ENCODE measurements at regions not wholly inside any gene's neighbourhood (a gene's known extent, or its start where the extent isn't known, plus 50 kb on each side); places are given as distances from the start of the nearest gene placed in this dataset.

- H3K4me1 ChIP-seq (ENCODE audit: control insufficient read depth, insufficient read depth, low read length): no peaks in the 10 kb centered on the region
- H3K4me3 ChIP-seq (ENCODE audit: insufficient read depth, low read depth, low read length): no peak overlapping the region
- no peaks in the 10 kb centered on the region for H3K36me3 ChIP-seq (ENCODE audit: control insufficient read depth, insufficient read depth, low read length)
- no peaks in the 10 kb centered on the region for H3K27me3 ChIP-seq (ENCODE audit: control insufficient read depth, insufficient read depth, low read length, poor library complexity, severe bottlenecking)
- no peak overlapping the region for H3K27ac ChIP-seq (ENCODE audit: insufficient read depth, low read depth, low read length, poor library complexity, severe bottlenecking)
- WGBS, 2 experiments: 90 to 95% methylated on average over 2 to 3 of the region's 3 CpGs
- H3K9me3 ChIP-seq (ENCODE audit: control insufficient read depth, low read length): no peaks in the 10 kb centered on the region
Measured at GRCh38 chr3:94311651-94312050, 248.8 kb downstream of the NSUN3 start.

- Histone ChIP-seq H3K4me1 (ENCODE audit: control insufficient read depth, insufficient read depth, low read length) (no peaks in the 10 kb centered on the region), H3K27me3 (ENCODE audit: control insufficient read depth, insufficient read depth, low read length, poor library complexity, severe bottlenecking) (no peaks in the 10 kb centered on the region), H3K9me3 (ENCODE audit: control insufficient read depth, low read length) (no peaks in the 10 kb centered on the region), H3K36me3 (ENCODE audit: control insufficient read depth, insufficient read depth, low read length) (no peaks in the 10 kb centered on the region), H3K27ac (ENCODE audit: insufficient read depth, low read depth, low read length, poor library complexity, severe bottlenecking) (no peak overlapping the region), H3K4me3 (ENCODE audit: insufficient read depth, low read depth, low read length) (no peak overlapping the region)
- WGBS, 2 experiments: 100% methylated on average over 1 of the region's 2 CpGs; no CpG with 5 or more reads in 1 of the 2 experiments
Measured at GRCh38 chr3:94314218-94314883, 251.5 kb downstream of the NSUN3 start.

- Histone ChIP-seq H3K27ac (ENCODE audit: insufficient read depth, low read depth, low read length, poor library complexity, severe bottlenecking) (no peak overlapping the region), H3K36me3 (ENCODE audit: control insufficient read depth, insufficient read depth, low read length) (no peaks in the 10 kb centered on the region), H3K9me3 (ENCODE audit: control insufficient read depth, low read length) (no peaks in the 10 kb centered on the region), H3K27me3 (ENCODE audit: control insufficient read depth, insufficient read depth, low read length, poor library complexity, severe bottlenecking) (no peaks in the 10 kb centered on the region), H3K4me1 (ENCODE audit: control insufficient read depth, insufficient read depth, low read length) (no peaks in the 10 kb centered on the region), H3K4me3 (ENCODE audit: insufficient read depth, low read depth, low read length) (no peak overlapping the region)
- 91 to 95% methylated on average over 1 of the region's 1 CpG for WGBS, 2 experiments
Measured at GRCh38 chr3:94317017-94317416, 254.2 kb downstream of the NSUN3 start.

DNA sequence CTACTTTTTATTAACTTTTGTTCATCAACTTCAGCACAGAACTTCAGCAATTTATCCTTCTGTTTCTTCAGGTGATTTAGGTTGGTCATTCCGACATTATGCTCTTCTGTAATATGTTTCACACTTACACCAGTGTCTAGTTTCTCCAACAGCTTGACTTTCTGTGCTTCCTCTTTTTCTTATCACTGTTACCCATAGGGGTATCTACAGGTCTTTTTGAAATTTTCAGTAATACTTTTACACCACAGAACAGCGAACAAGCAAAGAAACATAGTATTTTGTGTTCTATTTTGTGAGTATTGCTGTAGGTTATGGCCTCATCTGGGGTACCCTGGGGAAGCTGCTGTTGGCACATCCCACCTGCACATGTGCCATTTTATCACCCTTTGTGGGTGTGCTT, 260.7 kb downstream of the NSUN3 start:
- Histone ChIP-seq H3K27me3 (ENCODE audit: control insufficient read depth, insufficient read depth, low read length, poor library complexity, severe bottlenecking) (no peaks in the 10 kb centered on the region), H3K4me1 (ENCODE audit: control insufficient read depth, insufficient read depth, low read length) (no peaks in the 10 kb centered on the region), H3K36me3 (ENCODE audit: control insufficient read depth, insufficient read depth, low read length) (no peaks in the 10 kb centered on the region), H3K9me3 (ENCODE audit: control insufficient read depth, low read length) (no peaks in the 10 kb centered on the region), H3K27ac (ENCODE audit: insufficient read depth, low read depth, low read length, poor library complexity, severe bottlenecking) (no peak overlapping the region), H3K4me3 (ENCODE audit: insufficient read depth, low read depth, low read length) (no peak overlapping the region)
- 94 to 99% methylated on average over 2 of the region's 2 CpGs for WGBS, 2 experiments

DNA sequence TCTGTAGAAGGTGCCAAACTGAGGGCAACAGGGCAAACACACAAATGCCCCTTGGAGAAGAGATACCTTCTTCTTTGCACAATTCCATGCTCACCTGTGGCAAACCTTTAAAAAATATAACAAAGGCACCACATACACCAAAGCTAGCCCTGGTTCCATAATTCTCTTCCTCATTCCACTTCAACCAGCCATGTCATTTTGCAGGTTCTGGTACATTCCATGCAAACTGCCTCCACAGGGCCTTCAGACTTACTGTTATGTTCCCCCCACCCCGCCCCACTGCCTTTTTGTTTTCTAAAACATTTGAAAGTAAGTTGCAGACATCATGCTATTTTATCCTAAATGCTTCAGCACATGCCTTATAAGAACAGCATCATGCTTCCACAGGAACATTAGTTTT, 269.0 kb downstream of the NSUN3 start:
- Histone ChIP-seq H3K27me3 (ENCODE audit: control insufficient read depth, insufficient read depth, low read length, poor library complexity, severe bottlenecking) (no peaks in the 10 kb centered on the region), H3K36me3 (ENCODE audit: control insufficient read depth, insufficient read depth, low read length) (no peaks in the 10 kb centered on the region), H3K4me3 (ENCODE audit: insufficient read depth, low read depth, low read length) (no peak overlapping the region), H3K4me1 (ENCODE audit: control insufficient read depth, insufficient read depth, low read length) (no peaks in the 10 kb centered on the region), H3K9me3 (ENCODE audit: control insufficient read depth, low read length) (no peaks in the 10 kb centered on the region), H3K27ac (ENCODE audit: insufficient read depth, low read depth, low read length, poor library complexity, severe bottlenecking) (no peak overlapping the region)
- 79 to 88% methylated on average over 1 of the region's 1 CpG for WGBS, 2 experiments

GRCh38 chr3:94336046-94336753, 273.3 kb downstream of the NSUN3 start:
- H3K27me3 ChIP-seq (ENCODE audit: control insufficient read depth, insufficient read depth, low read length, poor library complexity, severe bottlenecking): no peaks in the 10 kb centered on the region
- H3K27ac ChIP-seq (ENCODE audit: insufficient read depth, low read depth, low read length, poor library complexity, severe bottlenecking): no peak overlapping the region
- no peaks in the 10 kb centered on the region for H3K36me3 ChIP-seq (ENCODE audit: control insufficient read depth, insufficient read depth, low read length)
- H3K9me3 ChIP-seq (ENCODE audit: control insufficient read depth, low read length): no peaks in the 10 kb centered on the region
- 68 to 78% methylated on average over 4 of the region's 4 CpGs for WGBS, 2 experiments
- H3K4me3 ChIP-seq (ENCODE audit: insufficient read depth, low read depth, low read length): no peak overlapping the region
- no peaks in the 10 kb centered on the region for H3K4me1 ChIP-seq (ENCODE audit: control insufficient read depth, insufficient read depth, low read length)

DNA sequence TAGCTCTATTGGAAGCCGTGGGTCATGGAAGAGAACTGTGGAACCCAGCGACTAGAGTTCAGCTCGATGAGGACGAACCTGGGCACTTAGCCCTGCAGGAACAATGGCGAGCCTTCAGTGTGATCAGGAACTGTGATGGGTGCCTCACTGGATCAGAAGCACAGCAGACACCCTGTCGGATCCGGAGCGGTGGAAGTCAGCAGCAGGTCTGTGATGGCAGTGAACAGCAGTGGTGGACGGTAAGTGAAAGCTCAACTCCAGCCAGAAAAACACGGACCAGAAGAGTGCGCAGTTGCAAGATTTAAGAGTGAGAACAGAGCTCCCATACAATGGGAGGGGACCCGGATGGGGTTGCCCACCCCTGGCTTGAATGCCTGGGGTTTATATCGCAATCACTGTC, 282.2 kb downstream of the NSUN3 start:
- Histone ChIP-seq H3K4me3 (ENCODE audit: insufficient read depth, low read depth, low read length) (no peak overlapping the region), H3K27ac (ENCODE audit: insufficient read depth, low read depth, low read length, poor library complexity, severe bottlenecking) (no peak overlapping the region), H3K4me1 (ENCODE audit: control insufficient read depth, insufficient read depth, low read length) (no peaks in the 10 kb centered on the region), H3K36me3 (ENCODE audit: control insufficient read depth, insufficient read depth, low read length) (no peaks in the 10 kb centered on the region), H3K27me3 (ENCODE audit: control insufficient read depth, insufficient read depth, low read length, poor library complexity, severe bottlenecking) (no peaks in the 10 kb centered on the region), H3K9me3 (ENCODE audit: control insufficient read depth, low read length) (no peaks in the 10 kb centered on the region)
- WGBS, 2 experiments: 94 to 96% methylated on average over 13 of the region's 13 CpGs

- no peaks in the 10 kb centered on the region for H3K9me3 ChIP-seq (ENCODE audit: control insufficient read depth, low read length)
- no peaks in the 10 kb centered on the region for H3K36me3 ChIP-seq (ENCODE audit: control insufficient read depth, insufficient read depth, low read length)
- no peaks in the 10 kb centered on the region for H3K4me1 ChIP-seq (ENCODE audit: control insufficient read depth, insufficient read depth, low read length)
- no peak overlapping the region for H3K27ac ChIP-seq (ENCODE audit: insufficient read depth, low read depth, low read length, poor library complexity, severe bottlenecking)
- 88 to 89% methylated on average over 4 of the region's 4 CpGs for WGBS, 2 experiments
- no peak overlapping the region for H3K4me3 ChIP-seq (ENCODE audit: insufficient read depth, low read depth, low read length)
- no peaks in the 10 kb centered on the region for H3K27me3 ChIP-seq (ENCODE audit: control insufficient read depth, insufficient read depth, low read length, poor library complexity, severe bottlenecking)
Measured at GRCh38 chr3:94349310-94349878, 286.5 kb downstream of the NSUN3 start.

DNA sequence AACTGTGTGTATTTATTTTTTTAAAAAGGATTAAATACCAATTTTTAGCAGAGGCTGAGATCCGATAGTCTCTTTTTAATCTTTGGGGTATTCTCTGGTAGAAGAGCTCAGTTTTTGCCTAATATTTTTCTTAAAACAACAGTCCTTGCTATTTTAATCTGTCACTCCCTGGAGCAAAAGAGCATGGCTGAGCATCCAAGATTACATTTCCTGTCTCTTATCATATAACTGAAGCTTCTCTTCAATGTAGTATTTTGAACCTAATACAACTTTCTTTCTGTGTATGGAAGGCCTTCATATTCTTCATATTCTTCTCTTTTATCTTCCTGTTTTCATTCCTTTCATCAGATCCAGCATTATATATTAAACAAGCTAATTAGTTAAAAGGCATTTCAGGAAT, 293.7 kb downstream of the NSUN3 start:
- Histone ChIP-seq H3K4me3 (ENCODE audit: insufficient read depth, low read depth, low read length) (no peak overlapping the region), H3K9me3 (ENCODE audit: control insufficient read depth, low read length) (no peaks in the 10 kb centered on the region), H3K27ac (ENCODE audit: insufficient read depth, low read depth, low read length, poor library complexity, severe bottlenecking) (no peak overlapping the region), H3K4me1 (ENCODE audit: control insufficient read depth, insufficient read depth, low read length) (no peaks in the 10 kb centered on the region), H3K27me3 (ENCODE audit: control insufficient read depth, insufficient read depth, low read length, poor library complexity, severe bottlenecking) (no peaks in the 10 kb centered on the region), H3K36me3 (ENCODE audit: control insufficient read depth, insufficient read depth, low read length) (no peaks in the 10 kb centered on the region)
- WGBS, 2 experiments: 94 to 100% methylated on average over 1 of the region's 1 CpG

- H3K27ac ChIP-seq (ENCODE audit: insufficient read depth, low read depth, low read length, poor library complexity, severe bottlenecking): no peak overlapping the region
Measured at GRCh38 chr3:94359996-94360395, 297.1 kb downstream of the NSUN3 start.

More at GRCh38 chr3:94359996-94360395, 297.1 kb downstream of the NSUN3 start:
- Histone ChIP-seq H3K36me3 (ENCODE audit: control insufficient read depth, insufficient read depth, low read length) (no peaks in the 10 kb centered on the region), H3K9me3 (ENCODE audit: control insufficient read depth, low read length) (no peaks in the 10 kb centered on the region), H3K4me1 (ENCODE audit: control insufficient read depth, insufficient read depth, low read length) (no peaks in the 10 kb centered on the region), H3K4me3 (ENCODE audit: insufficient read depth, low read depth, low read length) (no peak overlapping the region), H3K27me3 (ENCODE audit: control insufficient read depth, insufficient read depth, low read length, poor library complexity, severe bottlenecking) (no peaks in the 10 kb centered on the region)
- 53 to 59% methylated on average over 2 of the region's 2 CpGs for WGBS, 2 experiments

All from ectodermal cell (in vitro differentiated cells).